ENCODE measurements at regions not wholly inside any gene's neighbourhood (a gene's known extent, or its start where the extent isn't known, plus 50 kb on each side); places are given as distances from the start of the nearest gene placed in this dataset.

GRCh38 chr12:28140404-28140803, 49.9 kb upstream of the CCDC91 start:
- Mint-ChIP-seq H3K27me3 (ENCODE audit: low read depth) (no peaks in the 10 kb centered on the region), H3K4me3 (no peak overlapping the region), H3K4me1 (no peaks in the 10 kb centered on the region), H3K36me3 (ENCODE audit: low read depth) (no peaks in the 10 kb centered on the region), H3K9me3 (no peaks in the 10 kb centered on the region), H3K27ac (no peak overlapping the region)
- no peak for TF ChIP-seq CTCF (IDR thresholded peaks at IDR 0.05; ENCODE audit: unreplicated experiment in 3 of 3)

All from nephron (organoid).